ENCODE measurements at regions not wholly inside any gene's neighbourhood (a gene's known extent, or its start where the extent isn't known, plus 50 kb on each side); places are given as distances from the start of the nearest gene placed in this dataset.

GRCh38 chr12:38161123-38162000 is 155.2 kb upstream of the ALG10B start:
- H3K9me1 ChIP-seq (replicated peaks; ENCODE audit: control insufficient read depth, extremely low read depth, insufficient read depth, low read length), result no peaks in the 10 kb centered on the region
- H3K4me3 ChIP-seq (replicated peaks in 1 of 3; ENCODE audit: insufficient read depth in 1 of 3, low read depth in 1 of 3, low read length in 3 of 3), result no peak overlapping the region
- H4K20me1 ChIP-seq (replicated peaks; ENCODE audit: control insufficient read depth, extremely low read depth, insufficient read depth, low read length), result no peaks in the 10 kb centered on the region
- H3K4me1 ChIP-seq (ENCODE audit: control insufficient read depth, extremely low read depth, insufficient read depth, low read length), result no peaks in the 10 kb centered on the region
- H3K27ac ChIP-seq (ENCODE audit: insufficient read depth, low read depth, low read length), result no peak overlapping the region
- BruUV-seq (replicated peaks), result no TSS peak
- no peak for DNase-seq (ENCODE audit: low read depth, low spot score)
- H3K4me2 ChIP-seq (ENCODE audit: insufficient read depth, low read length), result no peak overlapping the region
- H3K9ac ChIP-seq (replicated peaks; ENCODE audit: extremely low read depth, insufficient read depth, low read length), result no peak overlapping the region
- dilution Hi-C loops (cut with MboI; ENCODE audit: extremely low pct_ligation_motif_present, low sequenced_read_pairs) (no loop called here), intact Hi-C loops (cut with micrococcal nuclease) (no loop called here)
- no peaks in the 10 kb centered on the region for H3K36me3 ChIP-seq (ENCODE audit: control insufficient read depth in 2 of 2, extremely low read depth in 1 of 2, insufficient read depth in 2 of 2, low read length in 2 of 2)
- ChIA-PET CTCF (no interaction called here), POLR2A (no interaction called here)
- TF ChIP-seq CTCF (IDR thresholded peaks at IDR 0.05; ENCODE audit: extremely low read depth in 1 of 2, insufficient read depth in 1 of 2, low read depth in 1 of 2, low read length in 2 of 2) (no peak), FOS (IDR thresholded peaks at IDR 0.05; ENCODE audit: borderline replicate concordance, insufficient read depth, low read length) (no peak), GATA2 (IDR thresholded peaks at IDR 0.05; ENCODE audit: insufficient read depth, insufficient read length, low read depth, low read length) (no peak)
- H3K79me2 ChIP-seq (ENCODE audit: control insufficient read depth, insufficient read depth, low read length), result no peaks in the 10 kb centered on the region
- no peaks in the 10 kb centered on the region for H3K27me3 ChIP-seq (ENCODE audit: control insufficient read depth in 2 of 2, insufficient read depth in 2 of 2, low read length in 2 of 2)
- H3K9me3 ChIP-seq (replicated peaks; ENCODE audit: control insufficient read depth, insufficient read depth, low read length), result peaks cover 6% of the 10 kb centered on the region
- H2AFZ ChIP-seq (ENCODE audit: low read depth, low read length), result no peak overlapping the region
- FAIRE-seq, result no peak

- CTCF ChIA-PET, result no interaction called here
- Histone ChIP-seq H3K36me3 (ENCODE audit: control insufficient read depth in 2 of 2, extremely low read depth in 1 of 2, insufficient read depth in 2 of 2, low read length in 2 of 2) (no peaks in the 10 kb centered on the region), H3K4me3 (replicated peaks in 1 of 3; ENCODE audit: insufficient read depth in 1 of 3, low read depth in 1 of 3, low read length in 3 of 3) (no peak overlapping the region), H3K4me1 (ENCODE audit: control insufficient read depth, extremely low read depth, insufficient read depth, low read length) (no peaks in the 10 kb centered on the region), H3K79me2 (ENCODE audit: control insufficient read depth, insufficient read depth, low read length) (no peaks in the 10 kb centered on the region), H3K27me3 (ENCODE audit: control insufficient read depth in 2 of 2, insufficient read depth in 2 of 2, low read length in 2 of 2) (no peaks in the 10 kb centered on the region), H3K9ac (replicated peaks; ENCODE audit: extremely low read depth, insufficient read depth, low read length) (no peak overlapping the region), H3K4me2 (ENCODE audit: insufficient read depth, low read length) (no peak overlapping the region), H3K27ac (ENCODE audit: insufficient read depth, low read depth, low read length) (no peak overlapping the region), H3K9me3 (replicated peaks; ENCODE audit: control insufficient read depth, insufficient read depth, low read length) (peaks cover 6% of the 10 kb centered on the region), H2AFZ (ENCODE audit: low read depth, low read length) (no peak overlapping the region), H4K20me1 (replicated peaks; ENCODE audit: control insufficient read depth, extremely low read depth, insufficient read depth, low read length) (no peaks in the 10 kb centered on the region), H3K9me1 (replicated peaks; ENCODE audit: control insufficient read depth, extremely low read depth, insufficient read depth, low read length) (no peaks in the 10 kb centered on the region)
- no peak for DNase-seq (ENCODE audit: low read depth, low spot score)
- intact Hi-C loops (cut with micrococcal nuclease), result no loop called here
- FAIRE-seq, result no peak
- no peak for TF ChIP-seq GATA2 (IDR thresholded peaks at IDR 0.05; ENCODE audit: insufficient read depth, insufficient read length, low read depth, low read length)
- no peak for TF ChIP-seq JUN (IDR thresholded peaks at IDR 0.05; ENCODE audit: borderline replicate concordance, insufficient read depth, insufficient read length, low read depth)
- TF ChIP-seq POLR2A (IDR thresholded peaks at IDR 0.05; ENCODE audit: low read depth, low read length), result no peak
- TF ChIP-seq MYC (IDR thresholded peaks at IDR 0.05; ENCODE audit: low read depth, low read length), result no peak
- no peak for TF ChIP-seq EZH2 (IDR thresholded peaks at IDR 0.05; ENCODE audit: borderline replicate concordance, low read depth, low read length, severe bottlenecking)
- no peak for TF ChIP-seq FOS (IDR thresholded peaks at IDR 0.05; ENCODE audit: borderline replicate concordance, insufficient read depth, low read length)
- no peak for TF ChIP-seq POLR2AphosphoS5 (IDR thresholded peaks at IDR 0.05; ENCODE audit: insufficient read depth, low read depth, low read length)
- TF ChIP-seq MAX (IDR thresholded peaks at IDR 0.05; ENCODE audit: insufficient read depth, insufficient read length), result no peak
- TF ChIP-seq CTCF (IDR thresholded peaks at IDR 0.05; ENCODE audit: extremely low read depth in 1 of 2, insufficient read depth in 1 of 2, low read depth in 1 of 2, low read length in 2 of 2), result no peak
- POLR2A ChIA-PET, result no interaction called here
- dilution Hi-C loops (cut with MboI; ENCODE audit: extremely low pct_ligation_motif_present, low sequenced_read_pairs), result no loop called here
- no TSS peak for BruUV-seq (replicated peaks)
Measured at GRCh38 chr12:38162013-38162412, 154.6 kb upstream of the ALG10B start.
